Stimulated activated naive CD8-positive, alpha-beta T cell treated with anti-CD3 and anti-CD28 coated beads, Interleukin-15, Interleukin-2, amounts not matched to agents 100 U/mL and 50 U/mL, for 24 hours (primary cell): ENCODE measurements at regions not wholly inside any gene's neighbourhood (a gene's known extent, or its start where the extent isn't known, plus 50 kb on each side); places are given as distances from the start of the nearest gene placed in this dataset.
"Not testable (repeated sequence)": the region's sequence is repeated elsewhere in the genome, so short reads cannot be mapped to it uniquely, and the experiment has no call there.

Source experiments
- ATAC-seq: fragments of 150-1000 bp; cut with Tn5 transposase; one replicate; pipeline ENCODE4 v1.10.0; 2021
- DNase-seq: peaks from one replicate; pipeline ENCODE4 v3.0.0; 2021

DNA sequence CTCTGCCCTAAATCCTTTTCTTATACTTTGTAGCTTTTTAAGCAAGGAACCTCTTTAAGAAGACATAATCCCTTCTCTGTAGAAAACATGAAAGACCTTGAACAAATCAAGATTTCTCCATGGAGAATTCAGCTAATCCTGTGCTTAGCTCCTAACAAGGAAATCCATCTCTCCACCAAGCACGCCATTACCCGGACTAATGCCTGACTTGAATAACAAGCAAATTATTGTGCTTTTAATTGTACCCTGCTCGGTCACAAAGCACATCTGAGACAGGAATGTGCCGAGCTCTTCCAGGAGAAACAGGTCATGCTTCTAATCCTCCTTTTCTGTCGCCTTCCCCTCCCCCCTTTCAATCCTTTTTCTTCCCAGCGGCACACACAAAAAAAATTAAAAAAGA is 141.3 kb downstream of the PSAT1 start:
- no peak for ATAC-seq
- no peak for DNase-seq

DNA sequence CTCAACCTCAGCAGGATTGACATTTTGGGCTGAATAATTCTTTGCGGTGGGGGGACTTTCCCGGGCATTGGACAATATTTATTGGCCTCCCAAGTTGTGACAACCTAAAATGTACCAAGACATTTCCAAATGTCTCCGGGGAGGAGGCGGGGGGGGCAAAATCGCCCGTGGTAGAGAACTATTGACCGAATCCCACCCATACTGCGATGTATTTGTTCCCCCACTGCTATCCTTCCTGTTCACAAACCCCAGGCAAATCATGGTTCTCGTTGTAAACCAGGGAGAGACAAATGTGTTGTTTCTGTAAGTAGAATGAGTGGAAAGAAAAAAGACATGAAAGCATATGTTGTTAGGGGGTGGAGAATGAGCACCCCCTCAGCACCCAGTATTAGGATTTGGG is 141.9 kb downstream of the PSAT1 start:
- ATAC-seq (no peak), DNase-seq (no peak)

DNA sequence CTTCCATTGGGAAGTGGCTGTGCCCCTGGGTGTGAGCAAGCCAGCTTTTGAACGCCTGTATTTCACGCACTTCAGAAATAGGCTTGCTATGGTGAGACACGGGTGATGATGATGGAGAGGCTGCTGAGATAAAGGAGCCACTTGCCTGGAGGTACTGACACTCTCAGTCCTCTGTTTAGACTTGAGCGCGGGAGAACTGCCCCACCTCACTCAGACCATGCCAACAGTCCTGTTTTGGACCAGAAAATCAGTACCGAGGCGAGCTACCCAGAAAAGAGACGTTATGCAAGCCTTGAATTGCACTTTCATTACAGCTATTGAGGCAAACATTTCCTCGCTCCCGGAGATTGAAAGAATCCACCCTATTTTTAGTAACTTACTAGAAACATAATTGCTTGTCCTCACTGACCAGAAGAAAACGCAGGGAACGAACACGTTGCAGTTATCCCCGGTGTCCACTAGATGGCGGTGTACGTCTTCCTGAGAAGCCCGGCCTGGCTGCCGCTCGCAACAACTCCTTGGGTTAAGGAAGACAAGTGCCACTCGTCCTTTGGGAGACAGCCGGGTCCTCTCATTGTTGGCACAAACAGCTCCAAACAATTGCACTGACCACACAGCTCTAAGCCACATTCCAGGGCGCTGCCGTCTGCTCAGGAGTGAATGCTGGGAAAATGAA is 142.4 kb downstream of the PSAT1 start:
- peak; percentile 67 for DNase-seq
- peak; percentile 58 for ATAC-seq

DNA sequence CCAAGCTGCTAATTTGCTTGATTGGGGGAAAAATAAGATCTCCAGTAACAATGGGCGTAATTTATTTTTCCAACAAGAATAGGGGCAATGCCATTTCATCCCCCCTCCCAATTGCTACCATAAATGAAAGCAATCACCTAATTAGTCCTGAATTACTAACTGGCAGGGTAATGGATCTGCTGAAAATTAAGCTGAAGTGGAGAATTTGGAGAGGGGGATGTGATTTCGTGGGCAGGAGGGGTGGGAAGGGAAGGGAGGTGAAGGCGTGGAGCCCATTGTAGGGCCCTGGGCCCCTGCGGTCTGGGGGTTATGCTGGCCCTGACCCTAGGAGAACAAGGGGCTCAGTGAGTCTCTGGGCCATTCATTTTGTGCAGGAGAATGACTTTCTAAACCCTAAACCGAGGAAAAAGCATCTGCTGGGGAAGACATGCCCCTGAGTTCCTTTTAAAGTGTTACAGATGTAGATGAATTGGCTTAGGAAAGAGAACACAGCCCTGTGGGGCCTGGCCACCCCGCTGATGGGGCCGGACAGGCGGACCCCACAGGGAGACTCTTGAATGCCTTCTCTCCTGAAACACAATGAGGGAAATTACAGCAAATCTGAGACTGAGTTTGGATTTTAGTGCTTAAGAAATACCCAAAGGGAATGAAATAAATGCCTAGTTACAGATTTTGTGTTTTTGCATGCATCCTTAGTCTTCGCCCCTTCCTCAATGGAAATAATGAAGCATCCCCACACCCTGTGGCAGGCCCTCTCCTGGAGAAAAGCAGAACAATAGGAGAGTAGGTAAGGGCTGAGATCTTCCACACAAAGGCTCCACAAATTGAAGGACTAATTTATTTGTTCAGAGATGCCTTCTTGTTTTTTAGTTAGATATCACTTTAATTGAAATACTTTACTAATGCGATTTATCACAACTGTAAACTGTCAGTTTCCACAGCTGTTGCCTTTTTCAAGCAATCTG is 143.2 kb downstream of the PSAT1 start:
- no peak for DNase-seq
- no peak for ATAC-seq

DNA sequence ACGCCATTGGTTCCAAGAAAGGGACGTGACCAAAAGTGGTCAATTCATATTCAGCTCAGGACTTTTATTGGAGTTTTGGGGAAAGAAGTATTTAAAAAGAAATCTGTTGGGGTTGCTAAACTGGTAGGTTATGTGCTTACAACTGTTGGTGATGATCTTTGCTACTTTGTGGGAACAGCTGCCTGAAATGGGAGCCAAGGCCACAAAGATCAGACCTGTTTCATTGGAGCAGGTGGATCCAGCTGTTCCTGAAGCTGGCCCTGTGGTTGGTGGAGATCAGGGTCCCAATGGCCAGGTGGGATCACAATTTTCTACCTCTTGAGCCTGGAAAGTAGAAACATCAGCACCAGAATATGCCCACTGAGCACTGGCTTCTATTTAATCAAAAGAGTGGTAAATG is 144.5 kb downstream of the PSAT1 start:
- no peak for DNase-seq
- ATAC-seq, result no peak

DNA sequence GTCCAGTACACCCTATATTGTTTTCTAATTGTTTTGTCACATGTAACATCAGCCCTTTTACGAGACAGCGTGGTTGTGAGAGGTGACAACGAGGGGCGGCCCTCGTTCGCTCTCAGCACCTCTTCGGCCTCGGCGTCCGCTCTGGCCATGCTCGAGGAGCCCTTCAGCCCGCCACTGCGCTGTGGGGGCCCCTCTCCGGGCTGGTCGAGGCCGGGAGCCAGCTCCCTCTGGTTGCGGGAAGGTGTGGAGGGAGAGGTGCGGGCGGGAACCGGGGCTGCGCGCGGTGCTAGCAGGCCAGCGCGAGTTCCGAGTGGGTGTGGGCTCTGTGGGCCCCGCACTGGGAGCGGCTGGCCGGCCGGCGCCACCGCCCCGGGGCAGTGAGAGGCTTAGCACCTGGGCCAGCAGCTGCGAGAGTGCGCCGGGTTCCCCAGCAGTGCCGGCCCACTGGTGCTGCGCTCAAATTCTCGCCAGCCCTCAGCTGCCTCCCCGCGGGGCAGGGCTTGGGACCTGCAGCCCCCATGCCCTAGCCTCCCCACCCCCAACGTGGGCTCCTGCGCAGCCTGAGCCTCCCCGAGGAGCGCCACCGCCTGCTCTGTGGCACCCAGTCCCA is 145.0 kb downstream of the PSAT1 start:
- DNase-seq (no peak), ATAC-seq (no peak)

DNA sequence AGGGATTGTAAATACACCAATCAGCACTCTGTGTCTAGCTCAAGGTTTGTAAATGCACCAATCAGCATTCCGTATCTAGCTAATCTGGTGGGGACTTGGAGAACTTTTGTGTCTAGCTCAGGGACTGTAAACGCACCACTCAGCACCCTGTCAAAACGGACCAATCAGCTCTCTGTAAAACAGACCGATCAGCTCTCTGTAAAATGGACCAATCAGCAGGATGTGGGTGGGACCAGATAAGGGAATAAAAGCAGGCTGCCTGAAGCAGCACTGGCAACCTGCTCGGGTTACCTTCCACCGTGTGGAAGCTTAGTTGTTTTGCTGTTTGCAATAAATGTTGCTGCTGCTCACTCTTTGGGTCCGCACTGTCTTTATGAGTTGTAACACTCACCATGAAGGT is 145.7 kb downstream of the PSAT1 start:
- DNase-seq, ATAC-seq: not testable (repeated sequence)

DNA sequence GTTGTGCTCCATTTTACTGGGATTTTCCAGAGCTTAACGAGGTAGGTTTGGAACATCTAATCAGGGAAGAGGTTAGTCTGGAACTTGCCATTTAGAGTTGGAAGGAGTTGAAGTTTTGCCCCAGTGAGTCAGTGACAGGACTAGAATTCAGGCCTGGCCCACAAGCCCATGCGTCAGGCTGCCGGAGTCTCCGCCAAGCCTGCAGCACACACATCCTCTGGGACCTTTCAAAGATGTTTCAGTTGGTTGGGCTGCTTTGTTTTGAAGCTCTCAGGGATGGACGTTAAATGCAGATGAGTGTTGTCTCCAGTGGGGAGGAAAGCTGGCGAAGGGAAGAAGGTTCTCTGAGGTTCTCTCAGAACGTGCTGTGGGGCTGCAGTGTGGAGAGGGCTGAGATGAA is 147.0 kb downstream of the PSAT1 start:
- DNase-seq (no peak), ATAC-seq (no peak)

DNA sequence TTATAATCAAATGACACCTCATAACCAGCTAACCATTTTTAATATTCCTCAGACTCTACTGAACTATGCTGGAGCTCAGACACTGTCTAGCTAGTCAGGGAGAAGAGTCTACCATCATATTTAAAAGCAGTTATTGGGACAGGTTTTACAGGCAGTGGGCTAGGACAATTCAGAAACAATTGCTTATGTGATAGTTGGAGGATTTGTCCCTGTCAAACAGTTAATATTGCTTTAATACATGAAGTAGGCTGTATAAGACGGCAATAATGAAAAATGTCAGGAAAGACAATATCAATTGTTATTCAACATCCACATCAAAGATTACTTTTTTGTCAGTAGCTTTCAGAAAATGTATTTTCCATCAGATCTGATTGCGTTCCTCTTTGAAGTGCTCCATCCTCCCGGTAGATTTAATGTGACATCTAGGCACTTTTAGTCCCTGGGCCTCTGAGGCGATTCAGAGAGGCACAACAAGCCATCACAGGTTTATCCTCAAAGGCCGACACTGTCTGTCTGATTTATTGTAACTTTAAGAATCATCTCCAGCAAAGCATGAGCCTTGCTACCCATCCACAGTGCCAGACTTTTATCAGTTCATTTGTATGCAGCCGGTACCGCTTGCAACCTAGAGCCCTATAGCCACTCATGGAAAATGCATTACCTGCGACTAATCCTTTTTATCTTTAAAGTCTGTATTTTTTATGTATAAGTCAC is 152.2 kb downstream of the PSAT1 start:
- ATAC-seq (no peak), DNase-seq (no peak)

DNA sequence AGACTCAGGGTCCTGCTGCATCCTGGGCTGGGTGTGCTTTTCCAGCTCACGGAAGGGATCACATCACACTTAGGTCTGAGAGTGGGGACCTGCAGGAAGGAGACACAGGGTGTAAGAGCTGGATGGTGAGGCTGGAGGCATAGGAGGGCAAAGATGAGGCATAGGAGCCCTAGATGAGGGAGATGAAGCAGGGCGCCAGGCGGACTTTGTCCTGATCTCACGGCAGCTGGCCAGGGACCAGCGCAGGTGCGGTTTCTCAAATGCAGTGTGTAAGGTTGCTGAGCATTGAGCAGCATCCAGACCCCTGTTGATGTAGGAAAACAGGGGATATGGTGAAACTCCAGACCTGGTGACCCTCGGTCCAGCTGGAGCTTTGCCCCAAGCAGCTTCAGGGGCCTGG is 156.5 kb downstream of the PSAT1 start:
- DNase-seq (no peak), ATAC-seq (no peak)

DNA sequence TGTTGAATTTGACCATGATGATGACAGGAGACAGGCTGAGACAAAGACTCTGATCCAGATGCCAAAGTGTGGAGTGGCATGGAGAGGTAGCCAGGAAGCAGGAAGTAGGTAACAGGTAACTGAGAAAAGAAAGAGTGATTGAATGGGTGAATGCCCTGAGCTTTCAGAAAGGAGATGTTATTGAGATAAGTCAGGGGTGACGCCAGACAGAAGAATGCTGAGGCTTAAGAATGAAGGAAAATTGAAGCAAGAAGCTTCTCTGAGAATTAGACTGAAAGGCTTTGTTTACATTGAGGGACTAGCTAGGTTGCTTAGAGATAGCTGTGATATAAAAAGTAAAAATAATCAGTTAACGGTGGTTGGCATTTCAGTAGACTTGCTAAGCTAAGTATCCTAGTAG is 165.7 kb downstream of the PSAT1 start:
- DNase-seq (no peak), ATAC-seq (no peak)

DNA sequence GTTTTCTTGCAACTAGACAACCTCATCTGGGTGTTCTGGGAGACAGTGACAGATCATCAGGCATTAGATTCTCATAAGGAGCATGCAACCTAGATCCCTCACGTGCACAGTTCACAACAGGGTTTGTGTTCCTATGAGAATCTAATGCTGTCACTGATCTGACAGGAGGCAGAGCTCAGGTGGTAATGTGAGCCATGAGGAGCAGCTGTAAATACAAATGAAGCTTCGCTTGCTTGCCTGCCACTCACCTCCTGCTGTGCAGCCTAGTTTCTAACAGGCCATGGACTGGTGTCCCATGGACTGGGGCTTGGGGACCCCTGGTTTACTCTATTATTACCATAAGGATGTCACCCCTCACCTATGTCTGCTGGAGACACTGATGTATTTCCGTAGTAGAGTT is 166.8 kb downstream of the PSAT1 start:
- no peak for DNase-seq
- ATAC-seq, result no peak

DNA sequence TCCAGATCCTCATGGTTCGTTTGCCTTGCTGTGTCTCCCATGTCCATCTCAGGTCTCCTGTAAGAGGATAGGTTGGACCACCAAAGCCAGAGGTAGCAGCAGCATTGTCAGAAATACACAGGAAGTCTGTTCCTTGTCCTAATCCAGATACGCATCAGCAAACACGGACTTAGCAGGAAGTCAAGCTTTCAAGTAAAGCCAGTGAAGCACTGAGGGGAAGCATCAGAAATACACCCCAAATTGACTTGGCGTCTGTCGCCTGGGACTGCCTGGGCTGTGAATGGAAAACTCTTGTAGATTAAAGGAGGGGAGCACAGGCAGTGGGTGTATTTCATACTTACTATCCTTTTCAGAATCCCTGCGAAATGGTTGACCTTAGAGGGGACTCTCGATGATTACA is 171.3 kb downstream of the PSAT1 start:
- DNase-seq, result no peak
- ATAC-seq, result no peak

DNA sequence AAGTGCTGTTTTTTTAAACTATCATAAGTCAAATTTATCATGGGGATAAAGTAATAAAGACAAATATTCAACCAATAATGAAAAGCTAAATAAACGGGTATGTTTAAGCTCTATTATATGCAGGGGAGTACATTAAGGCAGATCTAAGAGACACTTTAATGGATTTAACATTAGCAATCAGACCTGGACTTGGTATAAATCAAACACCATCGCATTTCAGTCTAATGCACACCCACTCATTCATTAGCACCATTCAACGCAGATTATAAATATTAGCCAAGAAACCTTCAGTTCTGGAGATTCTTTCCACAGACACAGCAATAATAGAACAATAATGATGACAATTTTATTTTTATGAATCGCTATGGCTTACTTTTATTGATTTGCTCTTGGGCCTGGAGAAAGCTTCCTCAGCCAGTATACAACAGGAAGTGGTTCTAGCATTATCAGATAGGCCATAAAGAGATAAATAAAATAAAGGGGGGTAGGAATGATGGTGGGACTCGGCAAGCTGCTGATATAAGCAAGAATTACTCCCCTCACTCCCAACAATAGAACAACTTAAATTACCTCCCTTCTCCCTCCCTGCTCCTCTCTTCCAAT is 172.2 kb downstream of the PSAT1 start:
- no peak for ATAC-seq

DNA sequence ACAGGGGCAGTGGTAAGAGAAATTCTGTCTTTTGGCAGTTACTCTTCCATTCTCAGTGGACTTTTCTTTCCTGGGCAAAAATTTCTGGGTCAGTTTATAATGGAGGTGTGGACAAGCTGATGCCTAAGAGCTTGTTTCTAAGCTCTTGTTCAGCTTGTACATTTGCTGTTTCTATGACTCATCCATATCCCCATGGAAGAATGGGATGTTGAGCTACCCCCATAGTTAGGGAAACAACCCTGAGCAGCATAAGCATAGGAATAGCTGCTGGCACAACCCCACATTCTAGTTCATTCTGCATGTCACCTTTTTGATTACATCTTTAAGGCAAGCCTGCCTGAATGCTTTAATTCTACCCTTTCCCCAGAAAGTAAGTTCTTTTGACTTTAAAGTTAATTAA is 173.3 kb downstream of the PSAT1 start:
- no peak for DNase-seq
- no peak for ATAC-seq

More for the DNA sequence above, 172.2 kb downstream of the PSAT1 start:
- DNase-seq, result no peak

DNA sequence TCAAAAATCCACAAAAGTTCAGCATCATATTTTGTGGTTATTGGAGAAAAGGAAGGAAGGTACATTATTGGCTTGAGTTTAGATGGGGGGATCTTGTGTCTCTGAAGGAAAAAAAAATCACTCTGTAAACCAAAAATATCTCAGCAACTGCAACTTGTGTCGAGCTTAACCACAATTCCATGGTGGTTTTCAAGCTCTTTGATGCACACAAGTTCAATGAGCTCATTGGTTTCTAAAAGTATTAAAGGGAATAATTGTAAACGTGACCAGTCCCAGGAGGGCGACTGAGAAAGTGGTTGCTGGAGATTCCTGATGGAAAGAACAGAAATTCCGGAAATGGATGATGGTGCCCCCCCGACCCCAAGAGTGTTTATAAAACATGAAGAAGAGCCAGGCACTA is 173.8 kb downstream of the PSAT1 start:
- no peak for ATAC-seq

DNA sequence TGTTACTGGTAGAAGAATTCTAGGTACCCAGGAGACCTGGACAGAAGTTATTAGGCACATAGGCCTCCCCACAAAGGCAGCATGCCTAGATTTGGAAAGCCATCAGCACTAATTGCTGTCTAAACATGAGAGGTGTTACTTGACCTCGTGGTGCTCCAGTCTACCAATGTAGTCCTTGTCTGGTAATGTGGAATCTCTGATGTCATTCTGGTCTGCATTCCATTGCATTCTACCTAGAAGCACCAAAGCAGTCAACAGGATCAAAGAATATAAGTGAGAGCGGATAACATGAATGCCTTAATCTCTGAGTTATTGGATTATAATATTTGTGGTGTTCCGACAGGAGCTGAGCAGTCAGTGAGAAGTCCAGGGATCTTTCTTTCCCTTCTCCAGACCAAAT is 175.2 kb downstream of the PSAT1 start:
- DNase-seq, result no peak
- no peak for ATAC-seq

More for the DNA sequence above, 173.8 kb downstream of the PSAT1 start:
- no peak for DNase-seq

DNA sequence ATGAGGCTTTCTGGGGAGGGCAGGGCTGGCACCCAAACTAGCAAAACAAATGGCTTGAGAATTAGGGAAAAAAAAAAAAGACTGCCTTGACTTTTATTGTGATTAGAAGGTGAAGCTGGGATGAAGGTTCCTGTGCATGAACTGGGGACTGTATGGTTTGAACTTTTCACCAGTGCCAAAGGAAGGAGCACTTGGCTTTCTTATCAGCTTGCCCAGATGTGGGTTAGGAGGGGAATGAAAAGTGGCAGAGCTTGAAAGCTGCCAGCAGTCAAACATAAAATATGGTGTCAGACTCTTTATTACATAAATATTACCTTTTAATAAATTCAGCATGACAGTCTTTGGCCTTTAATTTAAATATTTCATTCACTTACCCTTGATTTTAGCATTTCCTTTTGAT is 182.5 kb downstream of the PSAT1 start:
- ATAC-seq, result no peak
- DNase-seq, result no peak

DNA sequence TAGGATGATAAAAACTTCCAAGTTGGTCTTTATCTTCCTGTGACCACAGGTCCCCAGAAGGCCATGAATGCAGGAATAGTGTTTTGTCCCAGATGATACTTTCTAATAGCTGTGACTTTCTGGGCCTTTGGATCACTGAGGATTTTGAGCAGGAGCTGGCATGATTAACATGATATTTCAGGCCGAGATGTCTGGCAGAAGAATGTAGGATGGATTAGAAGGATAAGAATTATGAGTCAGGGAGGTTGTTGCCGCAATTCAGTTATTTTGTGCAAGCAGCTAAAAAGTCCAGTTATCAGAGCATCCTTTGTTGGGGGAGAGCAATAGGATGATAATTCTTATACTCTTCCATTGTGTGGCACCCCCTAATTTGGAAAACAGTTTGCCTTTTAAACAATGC is 189.7 kb downstream of the PSAT1 start:
- no peak for ATAC-seq
- no peak for DNase-seq

DNA sequence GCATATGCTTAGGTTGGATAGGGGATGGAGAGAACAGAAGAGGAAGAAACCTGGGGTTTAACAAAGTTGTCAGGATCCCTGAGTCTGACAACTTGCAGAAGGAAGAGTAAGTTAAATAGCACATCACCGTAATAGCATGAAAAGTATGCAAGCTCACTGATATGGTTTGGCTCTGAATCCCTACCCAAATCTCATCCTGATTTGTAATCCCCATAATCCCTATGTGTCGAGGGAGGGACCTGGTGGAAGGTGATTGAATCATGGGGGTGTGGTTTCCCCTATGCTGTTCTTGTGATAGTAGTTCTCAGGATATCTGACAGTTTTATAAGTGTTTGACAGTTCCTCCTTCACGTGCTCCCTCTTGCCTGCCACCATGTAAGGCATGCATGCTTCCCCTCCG is 193.3 kb downstream of the PSAT1 start:
- DNase-seq, result no peak

DNA sequence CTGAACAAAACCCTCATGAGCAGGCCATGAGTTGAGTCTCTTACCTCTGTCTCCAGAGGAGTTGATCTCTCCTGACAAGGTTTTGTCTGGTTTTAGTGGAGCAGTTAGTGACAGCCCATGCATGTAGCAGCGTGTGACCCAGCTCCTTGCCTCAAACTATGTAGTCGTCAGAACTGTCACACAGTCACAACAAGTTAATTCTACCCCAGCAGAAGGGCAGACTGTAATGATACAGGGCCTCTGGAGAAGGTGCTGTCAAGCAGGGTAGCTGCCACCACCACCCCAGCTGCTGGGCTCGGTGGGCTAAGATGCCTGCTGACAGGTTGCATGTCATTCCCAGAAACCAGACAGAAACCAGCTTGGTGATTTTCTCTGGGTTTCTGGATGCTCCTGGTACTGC is 194.5 kb downstream of the PSAT1 start:
- DNase-seq (no peak), ATAC-seq (no peak)

More for the DNA sequence above, 193.3 kb downstream of the PSAT1 start:
- no peak for ATAC-seq

DNA sequence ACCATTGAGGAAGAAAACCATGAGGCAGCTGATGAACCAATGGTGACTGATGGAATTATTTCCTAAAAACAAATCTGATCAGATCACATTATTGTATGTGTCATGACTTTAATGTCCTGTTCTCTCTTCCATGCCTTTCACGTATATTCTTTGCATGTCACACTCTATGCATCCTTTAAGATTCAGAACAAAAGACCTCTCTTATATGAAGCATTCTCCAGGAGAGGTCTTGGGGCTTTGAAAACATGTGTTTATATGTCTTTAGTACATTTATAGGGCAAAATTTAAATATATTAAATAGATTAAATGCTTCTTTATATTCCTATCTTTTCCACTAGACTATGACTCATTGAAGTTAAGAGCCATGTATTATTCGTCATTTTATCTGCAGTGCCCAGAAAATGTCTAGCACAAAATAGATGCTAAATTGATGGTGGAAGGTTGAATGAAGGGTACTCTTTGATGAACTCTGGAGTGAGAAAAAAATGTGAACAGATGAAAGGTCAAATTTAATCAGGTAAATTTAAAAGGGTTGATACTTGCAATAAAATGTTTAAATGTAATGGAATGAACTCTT is 196.3 kb downstream of the PSAT1 start:
- DNase-seq (no peak), ATAC-seq (no peak)
